Right lobe of liver (tissue), 4 donors: ENCODE measurements at regions not wholly inside any gene's neighbourhood (a gene's known extent, or its start where the extent isn't known, plus 50 kb on each side); places are given as distances from the start of the nearest gene placed in this dataset.

Experiments
- POLR2A ChIP-seq: fragments of 450-650 bp; IDR thresholded peaks from one replicate; pipeline ENCODE4 v1.6.1; 2017; ENCODE audit warnings: antibody characterized with exemption, mild to moderate bottlenecking
- TF ChIP-seq, protein P1 (sequence below), 4 donors: fragments of 200-600 bp in 3 of 4; fragments of 450-650 bp in 1 of 4; IDR thresholded peaks; one replicate each; pipeline versions ENCODE4 v1.5.1 to v1.8.0; 2016 to 2022; ENCODE audit warnings: antibody characterized with exemption in 4 of 4, mild to moderate bottlenecking in 2 of 4
- donor health status: DM: no; HTN: no; CAD: no.
- donor health status: DM: no; HTN: no; CAD: no.
- donor health status: DM: no; HTN: yes; CAD: no.

- TF ChIP-seq, protein P1, sequence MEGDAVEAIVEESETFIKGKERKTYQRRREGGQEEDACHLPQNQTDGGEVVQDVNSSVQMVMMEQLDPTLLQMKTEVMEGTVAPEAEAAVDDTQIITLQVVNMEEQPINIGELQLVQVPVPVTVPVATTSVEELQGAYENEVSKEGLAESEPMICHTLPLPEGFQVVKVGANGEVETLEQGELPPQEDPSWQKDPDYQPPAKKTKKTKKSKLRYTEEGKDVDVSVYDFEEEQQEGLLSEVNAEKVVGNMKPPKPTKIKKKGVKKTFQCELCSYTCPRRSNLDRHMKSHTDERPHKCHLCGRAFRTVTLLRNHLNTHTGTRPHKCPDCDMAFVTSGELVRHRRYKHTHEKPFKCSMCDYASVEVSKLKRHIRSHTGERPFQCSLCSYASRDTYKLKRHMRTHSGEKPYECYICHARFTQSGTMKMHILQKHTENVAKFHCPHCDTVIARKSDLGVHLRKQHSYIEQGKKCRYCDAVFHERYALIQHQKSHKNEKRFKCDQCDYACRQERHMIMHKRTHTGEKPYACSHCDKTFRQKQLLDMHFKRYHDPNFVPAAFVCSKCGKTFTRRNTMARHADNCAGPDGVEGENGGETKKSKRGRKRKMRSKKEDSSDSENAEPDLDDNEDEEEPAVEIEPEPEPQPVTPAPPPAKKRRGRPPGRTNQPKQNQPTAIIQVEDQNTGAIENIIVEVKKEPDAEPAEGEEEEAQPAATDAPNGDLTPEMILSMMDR (IDR thresholded peaks at IDR 0.05): no peak
- TF ChIP-seq POLR2A: no peak
Measured at GRCh38 chr1:194730304-194730703, 1543.9 kb upstream of the B3GALT2 start.
